Adrenal gland (tissue), 9 donors: ENCODE measurements at regions not wholly inside any gene's neighbourhood (a gene's known extent, or its start where the extent isn't known, plus 50 kb on each side); places are given as distances from the start of the nearest gene placed in this dataset.
A peak's percentile ranks its signal among the peaks of the same experiment; 100 is the strongest.

Experiments used
- DNase-seq, 7 donors: peaks; one replicate each; pipeline ENCODE4 v3.0.0-alpha.2; 2019 to 2020
- H3K27ac ChIP-seq, 5 donors: fragments of 200-600 bp; sonication (generic) in 4 of 5; 1 replicate in 3 of 5; 2 replicates in 2 of 5; pipeline versions ENCODE4 v1.5.1 to v1.8.0; 2016 to 2020; ENCODE audit warnings: mild to moderate bottlenecking in 1 of 5
- H3K27me3 ChIP-seq: fragments of 200-600 bp; 2 replicates; pipeline ENCODE4 v1.8.0; 2021
- H3K36me3 ChIP-seq, 2 donors: fragments of 200-600 bp; replicated peaks in 1 of 2; 1 replicate in 1 of 2; 2 replicates in 1 of 2; pipeline versions ENCODE4 v1.5.1 to v1.8.0; 2018 to 2022
- H3K4me1 ChIP-seq, 2 donors: fragments of 200-600 bp; replicated peaks in 1 of 2; 1 replicate in 1 of 2; 2 replicates in 1 of 2; pipeline versions ENCODE4 v1.5.1 to v1.8.0; 2018 to 2021
- H3K4me3 ChIP-seq, 4 donors: fragments of 200-600 bp; sonication (generic) in 3 of 4; one replicate each; pipeline ENCODE4 v1.5.1; 2016 to 2018
- H3K9me3 ChIP-seq, 3 donors: fragments of 200-600 bp; sonication (generic) in 1 of 3; replicated peaks in 1 of 3; 1 replicate in 2 of 3; 2 replicates in 1 of 3; pipeline versions ENCODE4 v1.5.1 to v1.8.0; 2016 to 2021
- CTCF ChIP-seq, 6 experiments: fragments of 450-650 bp in 4 of 6; fragments of 200-600 bp in 2 of 6; sonication (generic) in 1 of 6; IDR thresholded peaks; 1 replicate in 5 of 6; 2 replicates in 1 of 6; pipeline versions ENCODE4 v1.5.1 to v1.8.0; 2016 to 2021; ENCODE audit warnings: antibody characterized with exemption in 6 of 6, mild to moderate bottlenecking in 2 of 6, moderate library complexity in 1 of 6
- POLR2A ChIP-seq, 2 donors: fragments of 450-650 bp; IDR thresholded peaks; one replicate each; pipeline ENCODE4 v1.6.1; 2017; ENCODE audit warnings: antibody characterized with exemption in 2 of 2, mild to moderate bottlenecking in 2 of 2, moderate library complexity in 1 of 2
- WGBS, 4 donors: extraction: QIAGEN DNeasy Blood & Tissue Kit in 2 of 4; methylation state at CpG; one replicate each; pipeline versions ENCODE4 v1.1.5 to v1.1.7; 2013 to 2017; 5-methylcytosine and 5-hydroxymethylcytosine counted together
- intact Hi-C, 2 donors: fragments of 100-400 bp; cut with DNase I; formaldehyde crosslinking; loops; one replicate each; pipeline versions ENCODE4 v1.14.1 to v1.15.0; 2022 to 2023
- donor health status: healthy with polysubstance abuse.
- donor health status: Bipolar disorder and iron deficiency.
- donor health status: DM: yes; HTN: yes; CAD: no.
- donor health status: DM: no; HTN: no; CAD: no.
- donor health status: DM: no; HTN: no; CAD: no.

- 83 to 95% (median 92%) methylated on average over 1 of the region's 1 CpG for WGBS, 4 donors
- Histone ChIP-seq H3K4me3 (no peak overlapping the region), H3K27ac (no peak overlapping the region), H3K27me3 (no peaks in the 10 kb centered on the region), H3K4me1 (no peaks in the 10 kb centered on the region), H3K9me3 (no peaks in the 10 kb centered on the region), H3K36me3 (no peaks in the 10 kb centered on the region)
- TF ChIP-seq POLR2A (IDR thresholded peaks at IDR 0.05), result no peak
- no peak for TF ChIP-seq CTCF (IDR thresholded peaks at IDR 0.05)
- intact Hi-C loops, result no loop called here
- no peak for DNase-seq
These were observed 374.3 kb downstream of the TMX3 start for GRCh38 chr18:68340606-68341005.

- Histone ChIP-seq H3K9me3 (no peaks in the 10 kb centered on the region), H3K4me1 (no peaks in the 10 kb centered on the region), H3K27ac (no peak overlapping the region), H3K4me3 (no peak overlapping the region), H3K36me3 (no peaks in the 10 kb centered on the region), H3K27me3 (no peaks in the 10 kb centered on the region)
- DNase-seq, result no peak
- intact Hi-C loops, result no loop called here
- TF ChIP-seq POLR2A (IDR thresholded peaks at IDR 0.05), result no peak
- TF ChIP-seq CTCF (IDR thresholded peaks at IDR 0.05), result no peak
These were observed 384.2 kb downstream of the TMX3 start for GRCh38 chr18:68330658-68331057.

GRCh38 chr18:68323921-68324320, 391.0 kb downstream of the TMX3 start:
- TF ChIP-seq CTCF (IDR thresholded peaks at IDR 0.05), result no peak
- TF ChIP-seq POLR2A (IDR thresholded peaks at IDR 0.05), result no peak
- H3K27ac ChIP-seq, result no peak overlapping the region
- H3K4me3 ChIP-seq, result no peak overlapping the region
- no peaks in the 10 kb centered on the region for H3K9me3 ChIP-seq
- no peak for DNase-seq
- H3K27me3 ChIP-seq, result no peaks in the 10 kb centered on the region
- H3K4me1 ChIP-seq, result no peaks in the 10 kb centered on the region
- H3K36me3 ChIP-seq, result no peaks in the 10 kb centered on the region
- intact Hi-C loops, result no loop called here

GRCh38 chr18:68316636-68317035, 398.3 kb downstream of the TMX3 start:
- peak overlapping the region in 1 of 4 donors; percentile 25 for H3K4me3 ChIP-seq
- intact Hi-C loops, result no loop called here
- H3K4me1 ChIP-seq, result no peaks in the 10 kb centered on the region
- H3K27ac ChIP-seq, result no peak overlapping the region
- H3K27me3 ChIP-seq, result no peaks in the 10 kb centered on the region
- no peak for TF ChIP-seq POLR2A (IDR thresholded peaks at IDR 0.05)
- TF ChIP-seq CTCF (IDR thresholded peaks at IDR 0.05), result no peak
- H3K36me3 ChIP-seq, result no peaks in the 10 kb centered on the region
- WGBS, 4 donors, result 35 to 58% (median 49%) methylated on average over 3 of the region's 3 CpGs
- no peaks in the 10 kb centered on the region for H3K9me3 ChIP-seq
- no peak for DNase-seq
